C4-2B (cell line): ENCODE measurements at regions not wholly inside any gene's neighbourhood (a gene's known extent, or its start where the extent isn't known, plus 50 kb on each side); places are given as distances from the start of the nearest gene placed in this dataset.

Source experiments
- ZFX ChIP-seq: fragments of 450-650 bp; IDR thresholded peaks from 2 replicates; pipeline ENCODE4 v1.6.1; 2017
- TF ChIP-seq, protein P1 (sequence below): fragments of 450-650 bp; conservative IDR thresholded peaks from 2 replicates; pipeline ENCODE4 v1.5.1; 2017; ENCODE audit warnings: mild to moderate bottlenecking

DNA sequence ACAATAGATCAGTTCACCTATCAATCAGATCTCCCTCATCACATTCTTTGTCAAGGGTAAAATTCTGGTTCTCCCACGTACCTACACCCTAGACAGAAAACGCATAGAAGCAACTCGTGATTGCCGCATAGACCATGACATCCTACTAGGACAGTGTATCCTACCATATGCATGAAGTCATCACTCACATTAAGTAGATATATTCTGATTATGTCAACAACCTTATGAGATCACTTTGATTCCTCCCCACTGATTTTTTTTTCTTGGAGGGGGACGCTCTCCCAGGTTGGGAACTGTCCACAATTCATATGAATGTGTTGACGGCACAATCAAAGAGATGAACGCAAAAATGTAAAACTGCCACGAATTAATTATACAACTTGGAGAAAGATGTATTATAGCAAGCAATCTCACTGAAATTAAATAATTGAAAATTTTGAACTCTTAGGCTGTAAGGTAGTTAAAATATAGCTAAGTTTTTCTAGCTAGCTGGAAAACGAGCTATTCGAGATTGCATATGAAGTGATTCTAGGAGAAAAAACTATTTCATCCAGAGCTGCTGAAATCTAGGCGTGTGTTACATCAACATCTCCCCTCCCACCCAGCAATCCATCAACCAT is 82.5 kb upstream of the CCDC28A start:
- TF ChIP-seq, protein P1, sequence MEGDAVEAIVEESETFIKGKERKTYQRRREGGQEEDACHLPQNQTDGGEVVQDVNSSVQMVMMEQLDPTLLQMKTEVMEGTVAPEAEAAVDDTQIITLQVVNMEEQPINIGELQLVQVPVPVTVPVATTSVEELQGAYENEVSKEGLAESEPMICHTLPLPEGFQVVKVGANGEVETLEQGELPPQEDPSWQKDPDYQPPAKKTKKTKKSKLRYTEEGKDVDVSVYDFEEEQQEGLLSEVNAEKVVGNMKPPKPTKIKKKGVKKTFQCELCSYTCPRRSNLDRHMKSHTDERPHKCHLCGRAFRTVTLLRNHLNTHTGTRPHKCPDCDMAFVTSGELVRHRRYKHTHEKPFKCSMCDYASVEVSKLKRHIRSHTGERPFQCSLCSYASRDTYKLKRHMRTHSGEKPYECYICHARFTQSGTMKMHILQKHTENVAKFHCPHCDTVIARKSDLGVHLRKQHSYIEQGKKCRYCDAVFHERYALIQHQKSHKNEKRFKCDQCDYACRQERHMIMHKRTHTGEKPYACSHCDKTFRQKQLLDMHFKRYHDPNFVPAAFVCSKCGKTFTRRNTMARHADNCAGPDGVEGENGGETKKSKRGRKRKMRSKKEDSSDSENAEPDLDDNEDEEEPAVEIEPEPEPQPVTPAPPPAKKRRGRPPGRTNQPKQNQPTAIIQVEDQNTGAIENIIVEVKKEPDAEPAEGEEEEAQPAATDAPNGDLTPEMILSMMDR = no peak
- TF ChIP-seq ZFX = no peak
